ENCODE measurements at regions not wholly inside any gene's neighbourhood (a gene's known extent, or its start where the extent isn't known, plus 50 kb on each side); places are given as distances from the start of the nearest gene placed in this dataset.

DNA sequence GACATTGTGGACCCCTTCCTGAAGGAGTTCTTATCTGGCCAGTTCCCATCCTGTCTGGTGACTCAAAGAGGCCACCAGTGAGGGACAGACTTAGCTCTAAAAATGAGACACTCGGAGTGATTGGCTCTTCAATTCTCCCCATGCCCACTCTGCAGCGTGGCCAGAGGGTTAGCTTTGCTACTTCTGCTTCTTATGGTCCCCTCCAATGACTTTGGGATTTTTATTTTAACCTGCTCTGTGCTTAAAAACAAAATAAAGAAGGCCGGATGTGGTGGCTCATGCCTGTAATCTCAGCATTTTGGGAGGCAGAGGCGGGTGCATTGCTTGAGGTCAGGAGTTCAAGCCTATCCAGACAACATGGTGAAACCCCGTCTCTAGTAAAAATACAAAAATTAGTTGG, 573.0 kb upstream of the AUTS2 start:
- H3K4me1 ChIP-seq: no peaks in the 10 kb centered on the region
- H3K9me3 ChIP-seq: peaks cover 0 to 5% (median under 1%) of the 10 kb centered on the region in 4 donors
- DNase-seq: no peak
- intact Hi-C loops (cut with DNase I; ENCODE audit: low total_unique reads): no loop called here
- 44 to 77% (median 61%) methylated on average over 5 of the region's 5 CpGs for WGBS, 5 donors
- H3K36me3 ChIP-seq: no peaks in the 10 kb centered on the region
- H3K4me3 ChIP-seq: no peak overlapping the region
- H3K27me3 ChIP-seq: no peaks in the 10 kb centered on the region
- no peak overlapping the region for H3K27ac ChIP-seq
- TF ChIP-seq POLR2A (IDR thresholded peaks at IDR 0.05) (no peak), EP300 (IDR thresholded peaks at IDR 0.05) (no peak), POLR2AphosphoS5 (IDR thresholded peaks at IDR 0.05) (no peak)
- TF ChIP-seq, protein P1, sequence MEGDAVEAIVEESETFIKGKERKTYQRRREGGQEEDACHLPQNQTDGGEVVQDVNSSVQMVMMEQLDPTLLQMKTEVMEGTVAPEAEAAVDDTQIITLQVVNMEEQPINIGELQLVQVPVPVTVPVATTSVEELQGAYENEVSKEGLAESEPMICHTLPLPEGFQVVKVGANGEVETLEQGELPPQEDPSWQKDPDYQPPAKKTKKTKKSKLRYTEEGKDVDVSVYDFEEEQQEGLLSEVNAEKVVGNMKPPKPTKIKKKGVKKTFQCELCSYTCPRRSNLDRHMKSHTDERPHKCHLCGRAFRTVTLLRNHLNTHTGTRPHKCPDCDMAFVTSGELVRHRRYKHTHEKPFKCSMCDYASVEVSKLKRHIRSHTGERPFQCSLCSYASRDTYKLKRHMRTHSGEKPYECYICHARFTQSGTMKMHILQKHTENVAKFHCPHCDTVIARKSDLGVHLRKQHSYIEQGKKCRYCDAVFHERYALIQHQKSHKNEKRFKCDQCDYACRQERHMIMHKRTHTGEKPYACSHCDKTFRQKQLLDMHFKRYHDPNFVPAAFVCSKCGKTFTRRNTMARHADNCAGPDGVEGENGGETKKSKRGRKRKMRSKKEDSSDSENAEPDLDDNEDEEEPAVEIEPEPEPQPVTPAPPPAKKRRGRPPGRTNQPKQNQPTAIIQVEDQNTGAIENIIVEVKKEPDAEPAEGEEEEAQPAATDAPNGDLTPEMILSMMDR (IDR thresholded peaks at IDR 0.05): no peak

DNA sequence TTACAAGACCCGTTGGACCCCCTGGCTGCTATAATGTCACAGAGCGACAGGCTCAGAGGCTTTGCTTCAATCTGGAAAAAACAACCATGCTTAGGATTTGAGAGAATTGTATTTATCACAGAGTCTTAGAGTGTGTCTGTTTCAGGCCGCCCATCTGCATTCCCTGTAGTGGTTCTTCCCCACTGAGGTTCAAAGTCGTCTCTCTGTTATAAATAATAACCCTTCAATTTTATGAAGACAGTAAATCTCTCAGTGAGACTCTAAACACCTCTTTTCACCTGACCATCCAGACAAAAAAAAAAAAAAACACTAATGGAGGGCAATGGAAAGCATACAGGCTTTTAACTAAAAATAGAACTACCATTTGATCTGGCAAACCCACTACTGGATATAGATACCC, 565.4 kb upstream of the AUTS2 start:
- 69 to 80% (median 76%) methylated on average over 4 of the region's 4 CpGs for WGBS, 5 donors
- H3K36me3 ChIP-seq: no peaks in the 10 kb centered on the region
- TF ChIP-seq, protein P1 (IDR thresholded peaks at IDR 0.05): no peak
- no peak for TF ChIP-seq POLR2A (IDR thresholded peaks at IDR 0.05)
- no peaks in the 10 kb centered on the region for H3K4me1 ChIP-seq
- H3K27me3 ChIP-seq: no peaks in the 10 kb centered on the region
- H3K27ac ChIP-seq: no peak overlapping the region
- DNase-seq: no peak
- no peaks in the 10 kb centered on the region for H3K9me3 ChIP-seq
- intact Hi-C loops (cut with DNase I; ENCODE audit: low total_unique reads): no loop called here
- no peak overlapping the region for H3K4me3 ChIP-seq

DNA sequence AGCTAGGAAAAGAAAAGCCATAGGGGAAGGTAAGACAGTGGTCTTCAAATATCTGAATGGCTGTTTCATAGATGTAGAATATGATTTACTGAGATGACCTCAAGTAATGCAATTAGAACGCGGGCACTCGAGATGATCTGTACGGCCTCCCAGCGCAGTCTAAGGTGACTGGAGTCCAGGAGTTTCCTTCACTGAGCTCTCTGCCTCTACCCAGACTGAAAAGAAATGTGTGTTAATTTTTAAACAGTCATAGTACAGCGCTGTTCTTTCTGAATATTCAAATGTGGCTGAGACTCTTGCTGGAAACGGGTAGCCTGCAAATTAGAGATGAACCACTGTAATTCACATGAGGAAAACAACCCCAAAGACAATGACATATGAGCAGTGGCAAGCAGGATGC, 562.4 kb upstream of the AUTS2 start:
- WGBS, 5 donors: 78 to 86% (median 83%) methylated on average over 7 of the region's 7 CpGs
- intact Hi-C loops (cut with DNase I; ENCODE audit: low total_unique reads): no loop called here
- no peaks in the 10 kb centered on the region for H3K27me3 ChIP-seq
- no peaks in the 10 kb centered on the region for H3K9me3 ChIP-seq
- H3K36me3 ChIP-seq: no peaks in the 10 kb centered on the region
- no peak overlapping the region for H3K4me3 ChIP-seq
- TF ChIP-seq POLR2A (IDR thresholded peaks at IDR 0.05): no peak
- no peak for TF ChIP-seq EP300 (IDR thresholded peaks at IDR 0.05)
- TF ChIP-seq POLR2AphosphoS5 (IDR thresholded peaks at IDR 0.05): no peak
- TF ChIP-seq, protein P1 (IDR thresholded peaks at IDR 0.05): no peak
- H3K27ac ChIP-seq: no peak overlapping the region
- H3K4me1 ChIP-seq: no peaks in the 10 kb centered on the region
- no peak for DNase-seq

DNA sequence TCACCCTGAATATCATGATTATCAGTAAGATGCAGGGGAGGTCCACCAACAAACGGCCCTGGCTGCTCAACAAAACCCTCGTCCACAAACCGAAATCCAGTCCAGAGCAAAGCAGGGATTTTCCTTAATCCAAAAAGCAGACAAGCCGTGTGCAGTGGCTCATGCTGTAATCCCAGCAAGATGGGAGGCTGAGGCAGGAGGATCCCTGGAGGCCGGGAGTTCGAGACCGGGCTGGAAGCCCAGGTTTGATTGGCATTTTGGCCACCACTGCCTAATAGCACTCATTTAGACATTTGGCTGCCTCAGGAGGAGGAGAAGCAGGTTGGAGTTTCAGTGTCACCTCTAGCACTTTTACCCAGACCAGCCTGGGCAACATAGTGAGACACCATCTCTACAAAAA, 562.0 kb upstream of the AUTS2 start:
- WGBS, 5 donors: 63 to 79% (median 69%) methylated on average over 7 of the region's 7 CpGs
- no peak for DNase-seq
- H3K36me3 ChIP-seq: no peaks in the 10 kb centered on the region
- H3K4me3 ChIP-seq: no peak overlapping the region
- no peaks in the 10 kb centered on the region for H3K27me3 ChIP-seq
- intact Hi-C loops (cut with DNase I; ENCODE audit: low total_unique reads): no loop called here
- no peaks in the 10 kb centered on the region for H3K4me1 ChIP-seq
- H3K9me3 ChIP-seq: peaks cover 0 to 3% (median 0%) of the 10 kb centered on the region in 4 donors
- TF ChIP-seq, protein P1 (IDR thresholded peaks at IDR 0.05): no peak
- TF ChIP-seq POLR2AphosphoS5 (IDR thresholded peaks at IDR 0.05) (no peak), POLR2A (IDR thresholded peaks at IDR 0.05) (no peak), EP300 (IDR thresholded peaks at IDR 0.05) (no peak)
- no peak overlapping the region for H3K27ac ChIP-seq
